ENCODE measurements at regions not wholly inside any gene's neighbourhood (a gene's known extent, or its start where the extent isn't known, plus 50 kb on each side); places are given as distances from the start of the nearest gene placed in this dataset.

GRCh38 chr9:81388831-81389230 lies 300.5 kb downstream of the TLE1 start:
- H3K9me3 ChIP-seq (ENCODE audit: control insufficient read depth, insufficient read depth, low read length): no peaks in the 10 kb centered on the region
- no peaks in the 10 kb centered on the region for H4K20me1 ChIP-seq (ENCODE audit: control insufficient read depth, insufficient read depth, low read depth, low read length)
- no peaks in the 10 kb centered on the region for H3K4me1 ChIP-seq (ENCODE audit: control insufficient read depth, low read length)
- no peaks in the 10 kb centered on the region for H3K36me3 ChIP-seq (ENCODE audit: control insufficient read depth, low read length)
- no peaks in the 10 kb centered on the region for H3K27me3 ChIP-seq (ENCODE audit: control insufficient read depth, low read length)
- no peaks in the 10 kb centered on the region for H3K79me2 ChIP-seq (ENCODE audit: control insufficient read depth, low read length)
- no peaks in the 10 kb centered on the region for H3K9me2 ChIP-seq (replicated peaks; ENCODE audit: control insufficient read depth, low read length)
- H3K4me2 ChIP-seq (ENCODE audit: low read length): no peak overlapping the region
- H3K27ac ChIP-seq (ENCODE audit: low read depth, low read length): no peak overlapping the region
- H3F3A ChIP-seq (ENCODE audit: control insufficient read depth, insufficient read depth): no peaks in the 10 kb centered on the region
- no peak for TF ChIP-seq CTCF (IDR thresholded peaks at IDR 0.05; ENCODE audit: low read depth, low read length, poor library complexity, severe bottlenecking)
- TF ChIP-seq EZH2phosphoT487 (IDR thresholded peaks at IDR 0.05; ENCODE audit: borderline replicate concordance, low read length): no peak
- H3K4me3 ChIP-seq (ENCODE audit: low read length): no peak overlapping the region

GRCh38 chr9:81387360-81388106 lies 301.8 kb downstream of the TLE1 start:
- H3K27ac ChIP-seq (ENCODE audit: low read depth, low read length): no peak overlapping the region
- TF ChIP-seq EZH2phosphoT487 (IDR thresholded peaks at IDR 0.05; ENCODE audit: borderline replicate concordance, low read length) (no peak), CTCF (IDR thresholded peaks at IDR 0.05; ENCODE audit: low read depth, low read length, poor library complexity, severe bottlenecking) (no peak)
- H4K20me1 ChIP-seq (ENCODE audit: control insufficient read depth, insufficient read depth, low read depth, low read length): no peaks in the 10 kb centered on the region
- H3F3A ChIP-seq (ENCODE audit: control insufficient read depth, insufficient read depth): no peaks in the 10 kb centered on the region
- no peaks in the 10 kb centered on the region for H3K79me2 ChIP-seq (ENCODE audit: control insufficient read depth, low read length)
- H3K4me3 ChIP-seq (ENCODE audit: low read length): no peak overlapping the region
- H3K4me1 ChIP-seq (ENCODE audit: control insufficient read depth, low read length): no peaks in the 10 kb centered on the region
- H3K36me3 ChIP-seq (ENCODE audit: control insufficient read depth, low read length): no peaks in the 10 kb centered on the region
- no peaks in the 10 kb centered on the region for H3K9me2 ChIP-seq (replicated peaks; ENCODE audit: control insufficient read depth, low read length)
- no peaks in the 10 kb centered on the region for H3K27me3 ChIP-seq (ENCODE audit: control insufficient read depth, low read length)
- H3K4me2 ChIP-seq (ENCODE audit: low read length): no peak overlapping the region
- no peaks in the 10 kb centered on the region for H3K9me3 ChIP-seq (ENCODE audit: control insufficient read depth, insufficient read depth, low read length)

DNA sequence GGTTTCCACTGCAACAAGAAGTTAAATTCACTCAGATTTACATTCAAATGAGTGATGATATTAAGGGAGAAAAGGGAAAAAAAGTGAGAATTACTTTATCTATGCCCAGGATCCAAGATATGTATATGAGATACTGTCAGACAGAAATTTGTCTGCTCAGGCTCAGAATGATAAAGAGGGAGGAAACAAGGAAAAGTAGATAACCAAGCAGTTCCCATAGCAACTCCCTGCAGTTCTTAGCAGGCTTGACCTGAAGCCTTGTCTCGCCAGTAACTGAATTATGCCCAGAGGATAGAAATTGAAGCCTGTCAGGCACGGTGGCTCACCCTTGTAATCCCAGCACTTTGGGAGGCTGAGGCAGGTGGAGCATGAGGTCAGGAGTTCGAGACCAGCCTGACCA lies 304.4 kb downstream of the TLE1 start:
- Histone ChIP-seq H3K36me3 (ENCODE audit: control insufficient read depth, low read length) (no peaks in the 10 kb centered on the region), H3F3A (ENCODE audit: control insufficient read depth, insufficient read depth) (no peaks in the 10 kb centered on the region), H3K9me3 (ENCODE audit: control insufficient read depth, insufficient read depth, low read length) (no peaks in the 10 kb centered on the region), H3K4me1 (ENCODE audit: control insufficient read depth, low read length) (no peaks in the 10 kb centered on the region), H3K9me2 (replicated peaks; ENCODE audit: control insufficient read depth, low read length) (no peaks in the 10 kb centered on the region), H3K27ac (ENCODE audit: low read depth, low read length) (no peak overlapping the region), H4K20me1 (ENCODE audit: control insufficient read depth, insufficient read depth, low read depth, low read length) (no peaks in the 10 kb centered on the region), H3K79me2 (ENCODE audit: control insufficient read depth, low read length) (no peaks in the 10 kb centered on the region), H3K4me2 (ENCODE audit: low read length) (no peak overlapping the region), H3K27me3 (ENCODE audit: control insufficient read depth, low read length) (no peaks in the 10 kb centered on the region), H3K4me3 (ENCODE audit: low read length) (no peak overlapping the region)
- TF ChIP-seq EZH2phosphoT487 (IDR thresholded peaks at IDR 0.05; ENCODE audit: borderline replicate concordance, low read length): no peak
- no peak for TF ChIP-seq CTCF (IDR thresholded peaks at IDR 0.05; ENCODE audit: low read depth, low read length, poor library complexity, severe bottlenecking)
